ENCODE measurements at regions not wholly inside any gene's neighbourhood (a gene's known extent, or its start where the extent isn't known, plus 50 kb on each side); places are given as distances from the start of the nearest gene placed in this dataset.

GRCh38 chrX:39755143-39756032, 342.4 kb downstream of the BCOR start:
- peak; percentile 73 for DNase-seq

GRCh38 chrX:39756086-39756883, 341.5 kb downstream of the BCOR start:
- no peak for DNase-seq

- DNase-seq, result no peak
Measured at GRCh38 chrX:39757971-39758370, 339.8 kb downstream of the BCOR start.

GRCh38 chrX:39758791-39759525, 338.8 kb downstream of the BCOR start:
- no peak for DNase-seq

GRCh38 chrX:39759526-39760224, 338.1 kb downstream of the BCOR start:
- DNase-seq, result no peak

GRCh38 chrX:39760930-39761329, 336.8 kb downstream of the BCOR start:
- no peak for DNase-seq

GRCh38 chrX:39762266-39762841, 335.4 kb downstream of the BCOR start:
- peak; percentile 53 for DNase-seq

- DNase-seq, result no peak
Measured at GRCh38 chrX:39764441-39764914, 333.3 kb downstream of the BCOR start.

GRCh38 chrX:39765327-39765726, 332.4 kb downstream of the BCOR start:
- DNase-seq, result no peak

- no peak for DNase-seq
Measured at GRCh38 chrX:39766085-39766726, 331.6 kb downstream of the BCOR start.

GRCh38 chrX:39766855-39767254, 330.9 kb downstream of the BCOR start:
- no peak for DNase-seq

- DNase-seq, result no peak
Measured at GRCh38 chrX:39767446-39767845, 330.3 kb downstream of the BCOR start.

GRCh38 chrX:39769748-39770147, 328.0 kb downstream of the BCOR start:
- no peak for DNase-seq

GRCh38 chrX:39771089-39771488, 326.7 kb downstream of the BCOR start:
- DNase-seq, result no peak

- peak; percentile 62 for DNase-seq
Measured at GRCh38 chrX:39772057-39772832, 325.5 kb downstream of the BCOR start.

GRCh38 chrX:39773150-39773549, 324.6 kb downstream of the BCOR start:
- no peak for DNase-seq

GRCh38 chrX:39773923-39774773, 323.6 kb downstream of the BCOR start:
- peak; percentile 64 for DNase-seq

- DNase-seq, result no peak
Measured at GRCh38 chrX:39774774-39775328, 322.9 kb downstream of the BCOR start.

- DNase-seq, result peak; percentile 69
Measured at GRCh38 chrX:39777623-39778025, 320.1 kb downstream of the BCOR start.
